H1 (cell line): ENCODE measurements at regions not wholly inside any gene's neighbourhood (a gene's known extent, or its start where the extent isn't known, plus 50 kb on each side); places are given as distances from the start of the nearest gene placed in this dataset.

Source experiments
- TF ChIP-seq, protein P1 (sequence below): IDR thresholded peaks from 2 replicates; pipeline ENCODE4 v1.6.1; 2011; ENCODE audit warnings: low read depth, mild to moderate bottlenecking, low read length; ENCODE audit not compliant: insufficient read depth

DNA sequence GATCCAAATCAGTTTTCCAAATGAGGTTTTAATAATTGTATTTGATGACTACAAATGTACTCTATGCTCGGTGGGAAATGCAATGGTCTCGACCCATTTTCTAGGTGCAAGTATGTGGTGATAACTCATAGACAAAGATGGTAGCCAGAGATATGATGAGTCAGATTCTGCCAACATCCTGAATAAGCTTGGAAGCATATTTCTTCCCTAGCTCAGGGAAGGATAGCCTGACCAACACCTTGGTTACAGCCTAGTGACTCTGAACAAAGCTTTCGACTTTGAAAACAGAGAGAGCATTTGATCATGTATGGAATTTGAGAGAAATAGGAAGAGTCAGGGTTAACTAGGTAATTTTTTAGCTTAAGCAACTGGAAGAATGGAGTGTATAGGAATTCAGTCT lies 128.3 kb upstream of the MYOCD start (continued):
- TF ChIP-seq, protein P1, sequence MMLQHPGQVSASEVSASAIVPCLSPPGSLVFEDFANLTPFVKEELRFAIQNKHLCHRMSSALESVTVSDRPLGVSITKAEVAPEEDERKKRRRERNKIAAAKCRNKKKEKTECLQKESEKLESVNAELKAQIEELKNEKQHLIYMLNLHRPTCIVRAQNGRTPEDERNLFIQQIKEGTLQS: no peak
